ENCODE measurements at regions not wholly inside any gene's neighbourhood (a gene's known extent, or its start where the extent isn't known, plus 50 kb on each side); places are given as distances from the start of the nearest gene placed in this dataset.

- no peak for DNase-seq
These were observed 136.2 kb upstream of the PUM3 start for GRCh38 chr9:2979957-2980610.

GRCh38 chr9:2972475-2972874 is 128.6 kb upstream of the PUM3 start:
- DNase-seq, result no peak

GRCh38 chr9:2970864-2971263 is 127.0 kb upstream of the PUM3 start:
- DNase-seq, result no peak

DNA sequence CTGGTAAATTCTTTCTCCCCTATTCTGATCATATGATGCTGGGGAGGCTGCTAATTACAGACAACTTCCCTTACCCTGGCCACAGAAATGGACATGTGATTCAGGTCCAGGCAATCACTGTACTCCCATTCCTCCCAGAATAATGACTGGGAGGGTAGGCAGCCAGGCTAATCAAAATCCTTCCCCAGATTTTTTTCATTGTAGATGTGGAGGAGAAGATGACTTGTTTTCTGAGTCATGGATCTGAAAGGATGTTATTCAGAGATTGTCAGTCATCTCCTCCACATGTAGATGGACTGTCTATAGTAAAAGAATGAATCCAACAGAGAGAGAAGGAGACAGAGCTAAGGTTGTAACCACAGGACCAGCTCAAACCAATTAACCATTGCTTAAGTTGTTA is 123.9 kb upstream of the PUM3 start:
- DNase-seq, result no peak

GRCh38 chr9:2966565-2967300 is 122.8 kb upstream of the PUM3 start:
- DNase-seq, result peak in 1 of 2 experiments; percentile 33

DNA sequence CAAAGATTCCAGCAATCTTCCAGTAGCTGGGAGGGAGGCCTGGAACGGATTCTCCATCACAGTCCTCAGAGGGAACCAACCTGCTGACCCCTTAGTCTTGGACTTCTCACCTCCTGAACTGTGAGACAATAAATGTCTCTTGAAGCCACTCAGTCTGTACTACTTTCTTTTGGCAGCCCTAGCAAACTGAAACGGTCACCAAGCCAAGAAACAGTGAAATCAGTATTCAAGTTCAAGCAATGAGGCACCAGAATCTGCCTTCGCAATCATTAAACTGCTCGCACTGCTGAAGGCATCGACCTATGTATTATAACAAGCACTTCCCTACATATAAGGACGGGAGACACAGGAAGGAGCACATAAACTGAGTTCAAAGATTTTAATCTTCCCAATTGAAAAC is 120.6 kb upstream of the PUM3 start:
- no peak for DNase-seq

- no peak for DNase-seq
These were observed 119.4 kb upstream of the PUM3 start for GRCh38 chr9:2963307-2963706.

DNA sequence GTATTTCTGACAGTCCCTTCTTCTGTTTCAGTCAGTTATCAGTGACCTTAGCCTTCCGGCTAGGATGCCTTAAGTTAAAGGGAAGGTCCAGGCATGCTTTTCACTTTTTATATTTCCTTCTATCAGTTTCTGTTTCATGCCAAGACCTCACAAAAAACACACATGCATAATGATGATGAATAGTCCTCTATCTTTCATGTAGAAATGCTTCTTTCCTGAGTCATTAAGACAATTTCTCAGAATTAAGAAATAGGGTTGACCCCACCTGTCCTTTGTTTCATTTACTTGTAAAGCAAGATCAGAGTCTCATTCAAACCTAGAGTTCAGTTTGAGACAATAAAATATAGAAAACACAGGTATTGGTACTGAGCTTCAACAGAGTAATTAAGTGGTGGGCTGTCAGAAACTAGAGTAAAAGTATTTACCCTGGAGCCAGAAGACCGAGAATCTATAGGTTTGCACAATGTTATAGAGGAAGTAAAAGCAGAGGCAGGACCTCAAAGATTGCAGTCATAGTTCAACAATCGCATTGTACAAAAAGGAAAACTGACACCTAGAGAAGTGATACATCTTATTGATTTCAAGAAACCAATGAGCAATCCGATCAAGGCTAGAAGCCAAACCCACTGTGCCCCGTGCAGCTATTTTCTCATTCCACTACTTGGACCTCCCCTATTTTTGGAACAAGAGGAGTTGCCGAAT is 118.7 kb upstream of the PUM3 start:
- no peak for DNase-seq

GRCh38 chr9:2958219-2958618 is 114.3 kb upstream of the PUM3 start:
- no peak for DNase-seq

- no peak for DNase-seq
These were observed 113.8 kb upstream of the PUM3 start for GRCh38 chr9:2957656-2958200.

GRCh38 chr9:2955575-2955974 is 111.7 kb upstream of the PUM3 start:
- DNase-seq, result no peak

DNA sequence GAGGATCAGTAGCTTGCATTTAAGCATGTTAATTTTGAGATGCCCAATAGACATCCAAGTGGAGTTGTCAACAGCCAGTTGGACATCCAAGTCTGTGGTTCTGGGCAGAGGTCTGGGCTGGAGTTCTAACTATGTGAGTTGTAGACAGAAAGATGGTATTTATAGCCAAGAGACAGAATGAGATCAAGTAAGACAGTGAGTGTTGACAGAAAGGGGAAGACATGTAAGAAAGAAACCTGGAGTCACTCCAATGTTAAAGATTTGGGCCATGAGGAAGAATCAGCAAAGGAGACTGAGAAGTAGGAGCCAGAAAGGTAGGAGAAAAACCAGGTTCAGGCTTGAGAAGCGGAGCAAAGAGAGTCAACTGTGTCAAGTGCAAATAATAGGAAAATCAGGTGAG is 95.5 kb upstream of the PUM3 start:
- DNase-seq, result no peak

GRCh38 chr9:2936221-2936620 is 92.3 kb upstream of the PUM3 start:
- DNase-seq, result no peak

- peak in 1 of 2 experiments; percentile 8 for DNase-seq
These were observed 91.0 kb upstream of the PUM3 start for GRCh38 chr9:2934883-2935282.

- DNase-seq, result no peak
These were observed 90.4 kb upstream of the PUM3 start for GRCh38 chr9:2934241-2934650.

GRCh38 chr9:2933165-2934095 is 89.5 kb upstream of the PUM3 start:
- no peak for DNase-seq

DNA sequence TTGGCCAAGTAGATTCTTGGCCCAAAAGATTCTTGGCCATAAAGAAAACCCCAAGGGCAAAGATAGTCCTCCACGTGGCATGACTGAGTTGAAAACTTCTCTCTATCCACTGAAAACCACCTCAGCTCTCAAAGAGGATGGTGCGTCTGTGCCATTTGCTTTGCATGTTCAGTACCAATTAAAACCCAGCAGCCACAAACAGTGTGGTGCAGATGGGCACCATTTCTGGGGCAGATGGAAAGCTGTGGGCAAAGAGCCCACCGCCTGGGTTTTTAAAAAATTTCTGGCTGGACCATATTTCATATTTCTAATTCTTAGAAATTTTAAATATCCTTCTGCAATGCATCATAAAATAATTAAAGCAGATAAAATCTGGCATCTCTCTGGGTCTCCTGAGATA is 84.5 kb upstream of the PUM3 start:
- no peak for DNase-seq

DNA sequence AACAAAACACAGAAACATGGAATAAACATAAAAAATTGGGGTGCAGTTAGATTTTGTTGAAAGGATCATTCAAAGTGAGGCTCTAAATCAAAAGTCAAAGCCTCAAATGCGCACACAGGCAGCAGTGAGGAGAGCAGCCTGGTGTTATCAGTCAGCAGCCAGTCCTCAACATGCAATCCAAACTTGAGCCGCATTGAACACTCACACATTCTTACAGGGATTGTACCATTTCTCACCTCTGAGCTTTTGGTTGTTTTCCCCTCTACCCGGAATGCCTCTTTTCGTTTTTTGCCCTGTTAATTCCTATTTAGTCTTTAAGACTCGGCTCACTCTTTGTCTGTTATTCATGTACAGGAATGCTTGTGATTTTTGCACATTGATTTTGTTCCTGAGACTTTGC is 81.1 kb upstream of the PUM3 start:
- no peak for DNase-seq

DNA sequence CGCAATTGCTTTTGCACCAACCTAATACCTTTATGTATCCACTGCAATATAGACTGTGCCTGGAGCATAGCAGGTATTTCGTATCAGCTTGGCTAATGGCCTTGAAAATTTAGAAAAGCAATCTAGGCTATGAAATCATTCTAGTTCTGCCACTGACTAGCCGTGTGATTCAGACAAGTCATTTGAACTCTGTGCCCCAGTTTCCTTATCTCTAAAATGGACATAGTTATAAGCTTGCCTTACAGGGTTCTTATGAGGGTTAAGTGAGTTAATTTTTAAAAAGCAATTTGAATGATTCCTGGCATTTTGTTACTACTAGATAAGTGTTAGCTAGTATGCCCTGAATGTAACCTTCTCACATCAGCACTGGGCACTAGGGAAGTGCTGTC is 80.5 kb upstream of the PUM3 start:
- no peak for DNase-seq

DNA sequence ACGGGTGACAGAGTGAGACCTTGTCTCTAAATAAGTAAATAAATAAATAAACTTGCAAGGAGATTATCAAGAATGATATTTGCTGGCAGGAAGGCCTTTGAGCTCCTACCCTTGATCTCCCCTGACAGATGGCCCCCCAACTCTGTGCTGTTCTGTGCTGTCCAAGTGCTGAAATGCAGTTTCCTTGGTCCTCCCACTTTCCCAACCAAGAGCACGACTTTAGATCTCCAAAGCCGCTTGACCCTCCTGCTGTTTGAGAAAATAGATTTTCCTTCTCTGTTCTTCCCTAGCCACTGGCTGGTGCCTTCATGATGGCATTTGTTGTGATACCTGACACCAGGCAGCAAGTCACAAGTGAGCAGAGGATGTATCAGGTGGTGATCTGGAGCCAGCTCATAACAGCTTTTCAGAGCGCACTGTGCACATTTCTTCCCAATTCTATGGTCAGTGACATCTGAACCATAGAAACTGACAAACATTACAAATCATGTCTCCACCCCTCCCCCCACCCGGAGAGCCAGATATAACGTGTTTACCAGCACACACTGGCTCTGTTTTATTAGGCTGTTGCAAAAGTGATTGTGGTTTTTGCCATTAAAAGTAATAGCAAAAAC is 80.0 kb upstream of the PUM3 start:
- DNase-seq, result no peak

DNA sequence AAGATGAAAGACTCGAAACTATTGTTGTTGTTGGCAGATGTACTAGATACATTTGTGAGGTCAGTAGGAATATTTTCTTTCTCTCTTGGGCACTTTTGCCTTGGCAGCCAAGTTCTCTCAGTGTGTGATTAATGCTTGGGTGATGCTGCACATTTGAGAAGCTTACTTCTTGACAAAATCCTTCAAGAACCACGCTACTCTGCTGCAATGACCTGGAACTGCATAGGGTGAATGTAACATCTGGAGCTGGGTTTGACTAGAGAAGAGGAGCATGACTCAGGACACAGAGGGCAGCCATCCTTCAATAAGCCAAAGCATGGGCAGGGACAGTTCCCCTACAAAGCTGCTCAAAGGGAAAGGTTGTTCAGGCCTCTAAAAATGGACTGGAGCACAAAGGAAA is 75.5 kb upstream of the PUM3 start:
- no peak for DNase-seq

DNA sequence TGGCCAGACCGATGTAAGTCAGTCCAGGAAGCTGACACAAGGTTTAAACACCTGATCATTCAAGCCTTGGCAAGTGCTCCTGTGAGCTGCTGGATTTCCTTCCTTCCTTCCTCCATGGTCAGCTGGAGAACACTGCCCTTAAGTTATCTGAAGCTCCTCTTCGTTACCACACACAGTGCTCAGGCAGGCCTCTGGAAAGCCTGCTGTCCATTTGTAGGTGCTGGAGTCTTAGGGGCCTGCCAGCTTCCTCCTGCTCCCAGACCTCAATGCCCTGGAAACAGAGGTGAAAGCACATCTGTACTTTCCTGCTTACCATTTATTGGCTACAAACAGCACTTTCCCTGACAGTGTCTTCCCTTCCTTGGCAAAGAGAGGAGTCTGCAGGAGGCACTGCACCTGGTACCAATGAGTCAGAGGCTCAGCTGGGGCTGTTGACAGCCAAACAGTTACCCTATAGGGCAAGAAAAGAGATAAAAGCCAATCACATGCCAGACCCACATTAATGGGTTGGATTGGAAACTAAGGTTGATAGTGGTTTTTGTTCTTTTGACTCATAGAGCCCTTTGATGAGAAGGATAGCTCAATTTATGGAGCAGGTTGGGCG is 72.6 kb upstream of the PUM3 start:
- DNase-seq, result no peak

Data from NCI-H2081 (cell line).